DOHH2 (cell line): ENCODE measurements at regions not wholly inside any gene's neighbourhood (a gene's known extent, or its start where the extent isn't known, plus 50 kb on each side); places are given as distances from the start of the nearest gene placed in this dataset.

Experiments
- CTCF ChIP-seq: fragments of 200-600 bp; sonication (generic); IDR thresholded peaks from one replicate; pipeline ENCODE4 v1.5.1; 2014; ENCODE audit warnings: antibody characterized with exemption, mild to moderate bottlenecking, low read depth, low read length; ENCODE audit not compliant: poor library complexity, severe bottlenecking
- EZH2phosphoT487 ChIP-seq: fragments of 200-600 bp; sonication (generic); IDR thresholded peaks from 2 replicates; pipeline ENCODE4 v1.6.1; 2017; ENCODE audit warnings: borderline replicate concordance, mild to moderate bottlenecking, antibody characterized with exemption, low read length, moderate library complexity, mixed read lengths

GRCh38 chr3:81003817-81004216 lies 757.6 kb downstream of the GBE1 start:
- TF ChIP-seq CTCF = no peak
- TF ChIP-seq EZH2phosphoT487 = no peak
